ENCODE measurements at regions not wholly inside any gene's neighbourhood (a gene's known extent, or its start where the extent isn't known, plus 50 kb on each side); places are given as distances from the start of the nearest gene placed in this dataset.

DNA sequence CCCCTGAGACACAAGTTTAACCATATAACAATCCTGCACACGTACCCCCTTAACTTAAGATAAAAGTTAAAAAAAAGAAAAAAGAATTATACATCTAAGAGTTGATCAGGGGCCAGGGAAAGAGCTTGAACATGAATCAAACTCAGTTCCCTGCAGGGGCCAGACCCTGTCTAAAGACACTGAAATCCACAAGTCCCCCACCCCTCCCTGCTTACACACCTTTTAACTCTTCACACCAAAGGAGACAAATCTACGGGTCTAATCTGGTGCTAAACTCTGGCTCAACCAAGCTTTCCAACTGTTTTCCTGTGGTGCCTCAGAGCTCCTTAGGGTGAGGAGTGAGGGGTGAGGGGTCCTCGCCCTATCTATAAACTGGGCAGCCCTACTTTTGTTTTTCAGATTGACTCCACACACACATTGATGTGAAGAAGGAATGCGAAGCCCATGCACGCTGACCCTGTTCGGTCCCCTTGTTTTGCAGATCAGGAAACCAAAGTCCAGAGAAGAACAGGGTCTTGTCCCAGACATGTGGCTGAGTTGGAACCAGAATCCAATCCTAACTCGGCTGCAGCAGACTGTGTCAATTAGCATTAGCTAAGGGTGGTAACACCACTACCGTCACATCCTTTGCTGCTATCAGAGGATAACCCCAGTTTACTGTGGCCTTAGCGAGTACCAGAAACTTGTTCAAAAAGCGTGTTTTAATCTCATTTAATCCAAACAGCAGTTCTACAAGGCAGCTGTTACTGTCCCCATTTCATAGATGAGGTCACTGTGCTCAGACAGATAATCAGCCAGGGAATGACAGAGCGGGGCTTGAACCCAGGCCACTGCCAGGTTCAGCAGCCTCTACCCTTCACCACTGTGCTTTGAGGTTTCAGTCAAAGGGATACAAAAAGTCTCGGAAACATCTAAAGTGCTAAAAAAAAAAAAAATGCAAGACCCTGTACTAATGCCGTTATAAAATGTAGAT is 145.2 kb upstream of the SYT13 start:
- ChIA-PET CTCF (interaction anchor here (0.6 kb wide), 1 partner anchor 96 kb away, joined by 3 read pairs; no protein-coding TSS in a partner anchor), POLR2A (no interaction called here)
- WGBS (ENCODE audit: missing lambda C conversion rate) = 56% methylated on average over 13 of the region's 13 CpGs
- Histone ChIP-seq H3K4me2 (no peak overlapping the region), H3K4me3 (no peak overlapping the region), H3K27ac (no peak overlapping the region), H3K4me1 (no peaks in the 10 kb centered on the region), H3K9me3 (no peaks in the 10 kb centered on the region)
- no peak for ATAC-seq
- no peak for FAIRE-seq
- TF ChIP-seq, protein P1, sequence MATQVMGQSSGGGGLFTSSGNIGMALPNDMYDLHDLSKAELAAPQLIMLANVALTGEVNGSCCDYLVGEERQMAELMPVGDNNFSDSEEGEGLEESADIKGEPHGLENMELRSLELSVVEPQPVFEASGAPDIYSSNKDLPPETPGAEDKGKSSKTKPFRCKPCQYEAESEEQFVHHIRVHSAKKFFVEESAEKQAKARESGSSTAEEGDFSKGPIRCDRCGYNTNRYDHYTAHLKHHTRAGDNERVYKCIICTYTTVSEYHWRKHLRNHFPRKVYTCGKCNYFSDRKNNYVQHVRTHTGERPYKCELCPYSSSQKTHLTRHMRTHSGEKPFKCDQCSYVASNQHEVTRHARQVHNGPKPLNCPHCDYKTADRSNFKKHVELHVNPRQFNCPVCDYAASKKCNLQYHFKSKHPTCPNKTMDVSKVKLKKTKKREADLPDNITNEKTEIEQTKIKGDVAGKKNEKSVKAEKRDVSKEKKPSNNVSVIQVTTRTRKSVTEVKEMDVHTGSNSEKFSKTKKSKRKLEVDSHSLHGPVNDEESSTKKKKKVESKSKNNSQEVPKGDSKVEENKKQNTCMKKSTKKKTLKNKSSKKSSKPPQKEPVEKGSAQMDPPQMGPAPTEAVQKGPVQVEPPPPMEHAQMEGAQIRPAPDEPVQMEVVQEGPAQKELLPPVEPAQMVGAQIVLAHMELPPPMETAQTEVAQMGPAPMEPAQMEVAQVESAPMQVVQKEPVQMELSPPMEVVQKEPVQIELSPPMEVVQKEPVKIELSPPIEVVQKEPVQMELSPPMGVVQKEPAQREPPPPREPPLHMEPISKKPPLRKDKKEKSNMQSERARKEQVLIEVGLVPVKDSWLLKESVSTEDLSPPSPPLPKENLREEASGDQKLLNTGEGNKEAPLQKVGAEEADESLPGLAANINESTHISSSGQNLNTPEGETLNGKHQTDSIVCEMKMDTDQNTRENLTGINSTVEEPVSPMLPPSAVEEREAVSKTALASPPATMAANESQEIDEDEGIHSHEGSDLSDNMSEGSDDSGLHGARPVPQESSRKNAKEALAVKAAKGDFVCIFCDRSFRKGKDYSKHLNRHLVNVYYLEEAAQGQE (IDR thresholded peaks at IDR 0.05) = no peak
- TF ChIP-seq, protein P2, sequence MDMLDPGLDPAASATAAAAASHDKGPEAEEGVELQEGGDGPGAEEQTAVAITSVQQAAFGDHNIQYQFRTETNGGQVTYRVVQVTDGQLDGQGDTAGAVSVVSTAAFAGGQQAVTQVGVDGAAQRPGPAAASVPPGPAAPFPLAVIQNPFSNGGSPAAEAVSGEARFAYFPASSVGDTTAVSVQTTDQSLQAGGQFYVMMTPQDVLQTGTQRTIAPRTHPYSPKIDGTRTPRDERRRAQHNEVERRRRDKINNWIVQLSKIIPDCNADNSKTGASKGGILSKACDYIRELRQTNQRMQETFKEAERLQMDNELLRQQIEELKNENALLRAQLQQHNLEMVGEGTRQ (IDR thresholded peaks at IDR 0.05) = no peak
- TF ChIP-seq MAFK (IDR thresholded peaks at IDR 0.05; ENCODE audit: partially characterized antibody) = no peak
- no peak for TF ChIP-seq EHF (CRISPR knock-in tag; IDR thresholded peaks at IDR 0.05)
- no peak for DNase-seq (ENCODE audit: low read depth in 1 of 2, low spot score in 1 of 2)

DNA sequence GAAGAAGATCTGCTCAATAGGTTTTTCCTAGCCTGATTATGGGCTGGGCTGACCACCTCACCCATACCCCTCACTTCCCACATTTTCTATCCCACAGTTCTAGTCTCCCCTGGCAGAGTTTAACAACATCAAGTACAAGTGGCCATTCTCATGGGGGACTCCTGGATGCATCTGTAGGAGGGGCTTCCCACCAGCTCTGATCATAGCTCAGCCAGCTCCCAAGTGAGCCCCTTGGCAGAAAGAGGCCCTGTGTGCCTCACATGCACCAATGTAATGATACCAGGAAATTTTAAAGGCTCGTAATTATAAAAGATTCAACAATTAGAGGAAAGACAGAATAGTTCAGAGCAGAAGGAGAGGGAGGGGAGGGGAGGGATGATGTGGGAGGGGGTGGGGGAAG is 144.2 kb upstream of the SYT13 start:
- ChIA-PET POLR2A (no interaction called here), CTCF (interaction anchor here (1.5 kb wide), 1 partner anchor 8 kb away, joined by 5 read pairs; no protein-coding TSS in a partner anchor)
- no peak for TF ChIP-seq RFX5 (IDR thresholded peaks at IDR 0.05)
- no peak overlapping the region for H3K27ac ChIP-seq
- DNase-seq (ENCODE audit: low read depth in 1 of 2, low spot score in 1 of 2) = no peak
- H3K4me1 ChIP-seq = no peaks in the 10 kb centered on the region
- H3K9me3 ChIP-seq = no peaks in the 10 kb centered on the region
- ATAC-seq = no peak
- H3K4me2 ChIP-seq = no peak overlapping the region
- H3K4me3 ChIP-seq = no peak overlapping the region
- no peak for FAIRE-seq
- WGBS (ENCODE audit: missing lambda C conversion rate) = 13% methylated on average over 1 of the region's 1 CpG

DNA sequence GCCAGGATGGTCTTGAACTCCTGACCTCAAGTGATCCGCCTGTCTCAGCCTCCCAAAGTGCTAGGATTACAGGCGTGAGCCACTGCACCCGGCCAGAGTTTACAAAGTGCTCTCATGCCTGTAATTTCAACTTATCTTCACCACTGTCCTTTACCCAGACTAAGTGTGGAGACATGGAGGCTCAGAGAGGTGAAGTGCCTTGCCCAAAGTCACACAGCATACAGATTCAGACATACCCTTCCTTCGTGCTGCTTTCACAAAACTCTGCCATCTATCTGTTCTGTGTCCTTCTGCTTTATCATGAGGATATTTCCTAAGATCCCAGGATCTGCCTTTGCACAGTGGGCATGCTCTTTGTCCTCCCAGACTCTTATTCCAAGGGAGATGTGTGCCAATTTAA is 143.6 kb upstream of the SYT13 start:
- WGBS (ENCODE audit: missing lambda C conversion rate) = 5% methylated on average over 4 of the region's 4 CpGs
- ATAC-seq = no peak
- Histone ChIP-seq H3K4me3 (no peak overlapping the region), H3K4me1 (no peaks in the 10 kb centered on the region), H3K9me3 (no peaks in the 10 kb centered on the region), H3K27ac (no peak overlapping the region), H3K4me2 (no peak overlapping the region)
- POLR2A ChIA-PET = no interaction called here
- FAIRE-seq = no peak
- TF ChIP-seq ZFP36 (IDR thresholded peaks at IDR 0.05; ENCODE audit: borderline replicate concordance, partially characterized antibody) = peak; percentile 43
- TF ChIP-seq CHD2 (IDR thresholded peaks at IDR 0.05; ENCODE audit: low read length, partially characterized antibody) = no peak
- CTCF ChIA-PET = interaction anchor here (1.5 kb wide), 1 partner anchor 9 kb away, joined by 5 read pairs; no protein-coding TSS in a partner anchor
- DNase-seq (ENCODE audit: low read depth in 1 of 2, low spot score in 1 of 2) = no peak

DNA sequence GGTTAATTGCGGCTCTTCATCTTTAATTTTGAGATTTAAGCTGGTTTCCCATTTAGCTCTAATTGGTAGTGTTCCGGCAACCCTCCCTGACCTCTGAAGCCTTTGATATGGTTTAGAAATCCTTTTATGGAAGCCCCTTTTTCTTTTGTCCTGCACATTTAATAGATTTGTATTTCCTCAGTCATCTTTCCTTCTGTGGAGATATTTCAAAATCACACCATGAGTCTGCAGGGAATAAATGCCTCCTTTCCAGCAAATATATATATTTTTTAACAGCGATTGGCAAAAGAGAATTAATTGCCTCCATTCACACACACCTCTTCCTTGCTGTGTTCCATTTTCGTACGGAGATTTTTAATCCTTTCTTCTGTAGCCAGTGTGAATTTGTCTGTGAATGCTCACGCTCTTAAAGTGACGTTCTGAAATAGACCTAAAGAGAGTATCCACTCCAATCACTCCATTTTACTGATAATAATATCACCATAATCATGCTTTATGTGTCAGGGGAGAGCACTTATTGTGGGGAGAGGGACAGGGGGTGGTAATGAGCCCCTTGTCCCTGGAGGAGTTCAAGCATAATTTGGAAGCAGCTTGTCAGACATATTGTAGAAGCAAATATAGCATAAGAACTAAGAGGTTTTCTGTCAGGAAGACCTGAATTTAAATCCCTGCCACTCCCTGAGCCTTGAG is 142.5 kb upstream of the SYT13 start:
- no peak overlapping the region for H3K4me3 ChIP-seq
- ChIA-PET CTCF (interaction anchor here (1.5 kb wide), 1 partner anchor 10 kb away, joined by 5 read pairs; no protein-coding TSS in a partner anchor), POLR2A (no interaction called here)
- H3K4me2 ChIP-seq = no peak overlapping the region
- H3K4me1 ChIP-seq = no peaks in the 10 kb centered on the region
- ATAC-seq (no peak), DNase-seq (ENCODE audit: low read depth in 1 of 2, low spot score in 1 of 2) (no peak), FAIRE-seq (no peak)
- WGBS (ENCODE audit: missing lambda C conversion rate) = 38% methylated on average over 7 of the region's 7 CpGs
- no peaks in the 10 kb centered on the region for H3K9me3 ChIP-seq
- H3K27ac ChIP-seq = no peak overlapping the region
- TF ChIP-seq, protein P3, sequence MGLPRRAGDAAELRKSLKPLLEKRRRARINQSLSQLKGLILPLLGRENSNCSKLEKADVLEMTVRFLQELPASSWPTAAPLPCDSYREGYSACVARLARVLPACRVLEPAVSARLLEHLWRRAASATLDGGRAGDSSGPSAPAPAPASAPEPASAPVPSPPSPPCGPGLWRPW (IDR thresholded peaks at IDR 0.05) = no peak
- TF ChIP-seq FOXS1 (CRISPR knock-in tag; IDR thresholded peaks at IDR 0.05) = no peak
- TF ChIP-seq MAZ (IDR thresholded peaks at IDR 0.05; ENCODE audit: borderline replicate concordance, low read depth, low read length) = no peak
- no peak for TF ChIP-seq CEBPB (IDR thresholded peaks at IDR 0.05)
